ENCODE measurements at regions not wholly inside any gene's neighbourhood (a gene's known extent, or its start where the extent isn't known, plus 50 kb on each side); places are given as distances from the start of the nearest gene placed in this dataset.
"Not testable (repeated sequence)": the region's sequence is repeated elsewhere in the genome, so short reads cannot be mapped to it uniquely, and the experiment has no call there.

DNA sequence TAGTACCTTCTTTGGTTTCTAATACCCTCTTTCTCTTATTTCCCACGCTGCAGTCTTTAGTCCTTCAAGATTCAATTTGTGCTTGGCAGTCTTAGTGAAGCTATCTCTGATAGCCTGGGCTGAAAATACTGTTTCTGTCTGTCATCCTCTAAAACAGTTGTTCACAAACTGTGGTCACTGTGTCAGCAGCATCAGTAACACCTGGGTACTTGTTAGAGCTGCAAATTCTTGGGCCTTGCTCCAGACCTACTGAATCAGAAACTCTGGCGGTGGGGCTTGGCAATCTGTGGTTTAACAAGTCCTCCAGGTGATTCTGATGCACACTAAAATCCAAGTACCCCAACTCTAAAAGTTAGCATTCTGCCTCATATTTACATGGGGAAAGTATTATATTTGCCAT is 217.5 kb upstream of the SEL1L start:
- DNase-seq (ENCODE audit: low read depth), result no peak

DNA sequence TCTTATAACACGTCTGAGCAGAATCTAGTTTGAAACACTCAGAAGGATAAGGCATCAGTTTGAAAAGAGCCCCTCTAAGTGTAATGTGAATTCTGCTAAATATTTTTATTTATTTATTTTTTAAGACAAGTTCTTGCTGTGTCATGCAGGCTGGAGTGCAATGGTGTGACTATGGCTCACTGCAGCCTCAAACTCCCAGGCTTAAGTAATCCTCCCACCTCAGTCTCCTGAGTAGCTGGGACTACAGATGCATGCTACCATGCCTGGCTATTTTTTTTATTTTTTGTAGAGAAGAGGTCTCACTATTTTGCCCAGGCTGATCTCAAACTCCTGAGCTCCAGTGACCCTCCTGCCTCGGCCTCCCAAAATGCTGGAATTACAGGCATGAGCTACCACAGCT is 225.9 kb upstream of the SEL1L start:
- no peak for DNase-seq (ENCODE audit: low read depth)

GRCh38 chr14:81765651-81766275 is 232.1 kb upstream of the SEL1L start:
- no peak for DNase-seq (ENCODE audit: low read depth)

GRCh38 chr14:81766321-81766915 is 232.8 kb upstream of the SEL1L start:
- DNase-seq (ENCODE audit: low read depth), result no peak

GRCh38 chr14:81767266-81767995 is 233.8 kb upstream of the SEL1L start:
- DNase-seq (ENCODE audit: low read depth), result no peak

GRCh38 chr14:81771651-81772275 is 238.1 kb upstream of the SEL1L start:
- DNase-seq (ENCODE audit: low read depth), result no peak

- DNase-seq (ENCODE audit: low read depth), result no peak
These were observed 238.7 kb upstream of the SEL1L start for GRCh38 chr14:81772381-81772780.

DNA sequence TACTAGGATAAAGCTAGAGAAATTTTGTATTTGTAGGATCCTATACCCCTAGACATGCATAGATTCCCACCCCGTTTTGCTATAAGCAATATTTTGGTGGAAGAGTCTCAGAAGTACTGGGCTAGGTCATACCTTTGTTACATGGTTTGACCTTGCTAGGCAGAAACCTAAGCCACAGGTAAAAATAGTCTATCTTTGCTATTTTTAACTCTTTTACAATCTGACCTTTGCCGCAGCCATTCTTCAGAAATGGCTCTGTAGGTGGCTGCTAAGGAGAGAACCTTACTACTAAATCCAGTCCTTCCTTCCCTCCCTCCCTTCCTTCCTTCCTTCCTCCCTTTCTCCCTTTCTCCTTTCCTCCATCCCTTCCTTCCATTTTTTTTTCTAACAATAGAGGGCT is 242.9 kb upstream of the SEL1L start:
- DNase-seq (ENCODE audit: low read depth), result no peak

DNA sequence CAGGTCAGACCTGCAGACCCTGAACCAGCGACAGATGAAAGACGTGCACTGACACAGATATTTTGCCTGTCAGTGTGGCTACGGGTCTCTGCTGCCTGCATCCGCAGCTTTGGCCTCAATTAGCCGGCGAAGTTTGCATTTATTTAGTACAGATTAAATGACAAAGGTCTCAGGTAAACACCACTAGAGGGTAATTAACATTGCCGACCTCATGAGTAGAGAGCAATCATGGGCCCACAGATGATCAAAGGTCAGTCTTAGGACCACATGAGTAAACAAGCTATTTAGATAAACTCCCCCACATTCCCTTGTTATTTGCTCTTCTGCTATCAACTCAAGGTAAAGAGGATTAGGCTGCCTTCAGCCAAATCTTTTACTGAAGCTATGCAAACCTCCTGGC is 248.1 kb upstream of the SEL1L start:
- not testable (repeated sequence) for DNase-seq (ENCODE audit: low read depth)

DNA sequence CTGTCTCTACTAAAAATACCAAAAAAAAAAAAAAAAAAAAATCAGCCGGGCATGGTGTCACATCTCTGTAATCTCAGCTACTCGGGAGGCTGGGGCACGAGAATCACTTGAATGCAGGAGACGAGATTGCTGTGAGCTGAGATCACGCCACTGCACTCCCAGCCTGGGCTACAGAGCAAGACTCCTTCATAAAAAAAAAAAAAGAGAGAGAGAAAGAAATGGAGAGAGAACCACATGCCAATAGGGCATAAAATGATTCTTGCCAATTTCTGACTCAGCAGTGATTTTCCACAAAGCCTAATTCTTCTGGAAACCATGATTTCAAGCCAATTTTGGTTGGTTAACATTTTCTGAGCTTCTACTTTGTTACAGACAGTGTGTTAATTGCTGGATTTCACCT is 250.4 kb upstream of the SEL1L start:
- DNase-seq (ENCODE audit: low read depth), result no peak

DNA sequence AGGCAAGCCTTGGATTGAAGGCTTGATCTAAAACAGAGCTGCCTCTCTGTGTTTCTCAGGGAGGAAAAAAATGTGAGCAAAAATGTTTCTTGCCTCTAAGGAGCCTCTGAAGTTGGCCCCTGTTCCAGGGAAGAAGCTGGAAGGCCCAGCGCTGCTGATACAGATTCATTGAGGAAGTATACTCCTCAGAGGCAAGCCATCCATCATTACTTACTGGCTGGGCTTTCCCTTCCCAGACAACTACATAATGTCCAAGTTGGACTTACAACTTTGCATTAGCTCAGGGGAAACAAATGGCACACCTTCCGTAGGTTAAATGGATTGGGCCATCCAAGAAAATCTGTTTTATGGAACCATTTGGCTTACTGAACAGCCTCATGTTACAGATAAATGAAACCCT is 263.7 kb upstream of the SEL1L start:
- DNase-seq (ENCODE audit: low read depth), result no peak

GRCh38 chr14:81801921-81802320 is 268.3 kb upstream of the SEL1L start:
- DNase-seq (ENCODE audit: low read depth), result no peak

DNA sequence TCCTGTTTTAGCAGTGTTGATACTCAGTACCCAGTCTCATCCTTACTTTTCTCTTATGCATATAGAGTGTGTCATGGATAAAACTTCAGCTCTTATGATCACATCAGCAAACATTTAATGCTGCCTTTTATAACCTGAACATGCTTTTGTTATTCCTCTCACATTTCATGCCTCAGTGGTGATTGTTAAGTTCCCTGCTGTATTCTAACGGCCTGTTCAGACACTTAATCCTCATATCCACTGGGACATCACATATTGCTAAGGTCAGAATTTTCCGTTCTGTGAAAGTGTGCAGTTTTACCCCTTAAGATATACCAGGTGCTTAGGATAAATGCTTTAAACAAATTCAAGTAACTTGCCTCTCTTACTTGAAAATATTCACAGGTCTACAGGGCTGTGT is 268.7 kb upstream of the SEL1L start:
- no peak for DNase-seq (ENCODE audit: low read depth)

DNA sequence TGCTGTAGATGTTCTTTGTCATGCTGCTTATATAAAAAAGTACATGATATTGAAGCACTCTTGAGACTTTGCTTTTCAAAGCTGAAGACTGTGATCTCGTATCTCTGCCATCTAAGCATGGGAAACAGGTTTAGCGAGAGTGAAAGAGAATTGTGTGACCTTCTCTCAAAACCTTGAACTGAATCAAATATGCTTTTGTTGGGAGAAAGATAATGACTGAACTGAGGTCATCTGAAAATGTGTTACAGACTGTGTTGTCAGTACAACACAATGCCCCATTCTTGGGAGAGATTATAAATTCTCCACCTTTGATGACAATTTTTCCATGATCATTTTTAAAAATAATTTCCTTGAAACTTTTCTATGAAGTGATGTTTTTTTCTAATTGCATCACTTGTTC is 272.1 kb upstream of the SEL1L start:
- no peak for DNase-seq (ENCODE audit: low read depth)

DNA sequence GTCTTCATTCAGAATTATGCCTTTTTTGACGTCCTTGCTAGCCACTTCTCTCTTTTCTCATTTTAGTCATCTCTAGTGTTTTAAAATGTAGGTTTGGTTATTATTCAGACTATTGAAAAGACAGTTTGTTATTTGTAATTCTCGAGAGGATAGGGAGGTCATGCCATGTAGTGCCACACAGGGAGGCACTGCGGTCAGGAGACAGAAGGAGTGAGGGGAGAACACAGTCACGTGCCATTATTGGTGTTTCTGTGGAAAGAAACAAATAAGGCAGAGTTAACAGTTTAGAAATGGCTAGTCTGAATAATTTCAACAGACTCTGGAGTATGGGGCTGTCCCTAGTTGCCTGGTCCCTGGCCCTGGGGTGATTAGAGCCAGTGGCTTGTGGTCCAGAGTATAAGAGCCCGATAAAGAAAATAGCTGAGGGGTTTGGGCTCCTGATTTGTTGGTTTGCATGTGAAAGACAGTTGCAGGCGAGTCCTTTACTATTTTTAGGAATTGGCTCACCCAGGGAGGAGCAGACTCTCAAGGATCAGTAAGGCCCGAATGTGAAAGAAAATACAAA is 278.1 kb upstream of the SEL1L start:
- no peak for DNase-seq (ENCODE audit: low read depth)

- no peak for DNase-seq (ENCODE audit: low read depth)
These were observed 284.6 kb upstream of the SEL1L start for GRCh38 chr14:81818271-81818670.

DNA sequence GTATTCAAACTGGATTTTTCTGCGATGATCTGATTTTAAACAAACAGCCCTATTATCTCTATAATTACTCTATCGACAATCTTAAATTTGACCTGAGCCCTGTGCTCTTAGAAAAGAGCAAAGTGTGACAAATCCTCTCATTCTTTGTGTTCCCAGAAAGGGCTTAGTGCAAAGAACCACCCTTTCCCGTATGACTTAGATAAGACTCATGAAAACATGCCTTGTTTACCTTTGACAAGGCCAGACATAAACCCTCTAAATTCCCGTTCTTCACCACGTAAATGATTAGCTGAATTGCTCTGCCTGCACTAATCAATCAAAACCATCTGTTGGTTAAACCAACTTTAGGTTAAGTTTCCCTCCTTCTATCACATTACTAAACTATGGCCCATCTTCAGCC is 285.7 kb upstream of the SEL1L start:
- no peak for DNase-seq (ENCODE audit: low read depth)

DNA sequence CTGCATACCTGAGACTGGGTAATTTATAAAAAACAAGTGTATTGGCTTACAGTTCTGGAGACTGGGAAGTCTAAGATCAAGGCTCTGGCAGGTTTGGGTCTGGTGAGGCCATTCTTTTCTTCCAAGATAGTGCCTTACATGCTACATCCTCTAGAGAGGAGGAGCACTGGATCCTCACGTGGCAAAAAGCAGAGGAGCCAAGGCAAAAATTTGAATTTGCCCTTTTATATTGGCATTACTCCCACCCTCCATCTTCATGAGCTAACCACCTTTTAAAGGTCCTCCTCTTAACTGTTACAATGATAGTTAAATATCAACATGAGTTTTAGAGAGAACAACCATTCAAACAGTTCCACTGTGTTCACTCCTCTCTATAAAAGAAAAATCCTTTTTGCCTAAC is 286.3 kb upstream of the SEL1L start:
- DNase-seq (ENCODE audit: low read depth), result no peak

DNA sequence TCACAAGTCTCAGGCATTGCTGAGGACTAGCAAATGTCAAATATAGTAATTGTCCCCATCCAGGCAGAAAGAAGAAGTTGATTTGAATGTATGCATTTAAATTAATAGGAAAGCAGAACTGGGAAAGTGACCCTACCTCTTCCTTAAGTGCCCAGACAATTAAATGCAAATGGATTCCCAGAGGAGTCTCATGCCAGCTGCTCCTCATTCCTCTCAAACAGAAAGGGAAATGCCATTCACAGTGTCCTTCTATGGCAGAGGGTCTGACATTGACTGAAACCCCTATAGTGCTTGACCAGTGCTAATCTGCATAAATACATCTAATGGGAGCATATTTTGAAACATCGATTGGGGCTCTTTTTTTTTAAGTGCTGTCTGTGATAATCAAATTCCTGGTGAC is 292.4 kb upstream of the SEL1L start:
- no peak for DNase-seq (ENCODE audit: low read depth)

- no peak for DNase-seq (ENCODE audit: low read depth)
These were observed 295.8 kb upstream of the SEL1L start for GRCh38 chr14:81829447-81829846.

DNA sequence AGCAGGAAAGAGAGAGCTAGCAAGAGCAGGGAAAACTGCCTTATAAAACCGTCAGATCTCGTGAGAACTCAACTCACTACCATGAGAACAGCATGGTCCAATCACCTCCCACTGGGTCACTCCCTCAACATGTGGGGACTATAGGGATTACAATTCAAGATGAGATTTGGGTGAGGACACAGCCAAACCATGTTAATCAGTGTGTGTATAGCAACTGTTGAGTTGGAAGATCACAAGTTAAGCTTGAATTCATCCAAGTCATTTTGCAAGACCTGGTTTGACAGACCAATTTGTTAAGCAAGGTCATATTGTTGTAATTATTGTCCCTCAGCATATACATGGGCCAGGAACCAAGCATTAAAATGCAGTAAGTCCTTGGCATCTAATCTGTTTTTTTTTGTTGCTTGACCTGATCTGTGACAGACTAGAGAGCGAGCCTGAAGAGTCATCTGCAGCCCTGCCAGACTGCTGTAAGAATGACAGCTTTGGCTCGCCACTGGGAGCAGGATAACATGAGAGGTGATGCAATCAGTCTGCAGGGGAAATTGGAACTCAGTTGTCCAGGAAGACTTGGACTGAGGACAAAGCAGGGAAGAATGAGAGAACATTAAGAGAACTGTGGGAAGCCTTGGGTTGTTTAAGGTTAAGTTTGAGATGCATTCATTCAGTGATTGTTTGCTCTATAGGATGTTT is 297.6 kb upstream of the SEL1L start:
- no peak for DNase-seq (ENCODE audit: low read depth)

DNA sequence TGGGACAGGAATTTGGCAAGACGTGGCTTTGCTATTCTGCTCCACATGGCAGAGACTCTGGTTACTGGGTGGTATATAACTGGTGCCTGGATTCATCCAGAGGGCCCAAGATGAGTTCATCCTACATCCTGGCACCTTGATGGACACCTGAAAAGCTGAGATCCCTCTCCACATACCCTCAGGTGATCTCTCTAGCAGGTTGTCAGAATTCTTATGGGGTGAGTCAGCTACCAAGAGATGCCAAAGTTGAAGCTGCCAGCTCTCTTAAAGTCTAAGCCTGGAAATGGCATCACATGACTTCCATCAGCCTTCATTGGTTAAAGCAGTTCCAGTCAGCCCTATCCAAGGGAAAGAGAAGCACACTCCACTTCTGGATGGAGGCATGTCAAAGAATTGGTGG is 300.7 kb upstream of the SEL1L start:
- no peak for DNase-seq (ENCODE audit: low read depth)

Measured in Daoy (cell line).